Common myeloid progenitor, CD34-positive (primary cell): ENCODE measurements at regions not wholly inside any gene's neighbourhood (a gene's known extent, or its start where the extent isn't known, plus 50 kb on each side); places are given as distances from the start of the nearest gene placed in this dataset.

Experiments used
- CTCF ChIA-PET: fragments of 350-600 bp; sonication (Branson Sonifier 250); formaldehyde crosslinking; loops from one replicate; lab custom pipeline; 2021; ENCODE audit warnings: antibody characterized with exemption; lab: Charles Lee
- POLR2A ChIA-PET: fragments of 350-600 bp; sonication (Branson Sonifier 250); formaldehyde crosslinking; loops from one replicate; lab custom pipeline; 2021; ENCODE audit warnings: antibody characterized with exemption; lab: Charles Lee
- DNase-seq, 3 donors: peaks; one replicate each; pipeline versions ENCODE4 v3.0.0 to v3.0.0-alpha.2; 2013
- H3K27ac ChIP-seq, 2 experiments: 1 replicate in 1 of 2; 2 replicates in 1 of 2; pipeline ENCODE4 v1.7.0; 2013; ENCODE audit warnings: inconsistent platforms in 2 of 2, low read length in 2 of 2, mild to moderate bottlenecking in 2 of 2, low read depth in 1 of 2, moderate library complexity in 1 of 2; ENCODE audit not compliant: severe bottlenecking in 2 of 2, insufficient read depth in 1 of 2, poor library complexity in 1 of 2
- H3K27me3 ChIP-seq, 5 experiments: replicated peaks in 2 of 5; 1 replicate in 3 of 5; 2 replicates in 2 of 5; pipeline versions ENCODE4 v1.6.1 to v1.7.0; 2013; ENCODE audit warnings: low read length in 4 of 5, mild to moderate bottlenecking in 2 of 5, moderate library complexity in 2 of 5, inconsistent platforms in 1 of 5; ENCODE audit not compliant: insufficient read depth in 5 of 5, control insufficient read depth in 4 of 5
- H3K36me3 ChIP-seq, 4 experiments: 1 replicate in 2 of 4; 2 replicates in 2 of 4; pipeline versions ENCODE4 v1.6.1 to v1.7.0; 2013; ENCODE audit warnings: low read length in 3 of 4, control low read depth in 1 of 4, mild to moderate bottlenecking in 1 of 4; ENCODE audit not compliant: control insufficient read depth in 4 of 4, insufficient read depth in 4 of 4
- H3K4me1 ChIP-seq, 4 experiments: 1 replicate in 3 of 4; 2 replicates in 1 of 4; pipeline versions ENCODE4 v1.6.1 to v1.7.1; 2013; ENCODE audit warnings: low read length in 3 of 4, mild to moderate bottlenecking in 3 of 4, control low read depth in 1 of 4, inconsistent platforms in 1 of 4, moderate library complexity in 1 of 4; ENCODE audit not compliant: control insufficient read depth in 4 of 4, insufficient read depth in 4 of 4; ENCODE audit errors: control extremely low read depth in 1 of 4
- H3K4me3 ChIP-seq, 7 experiments: 1 replicate in 4 of 7; 2 replicates in 3 of 7; pipeline versions ENCODE4 v1.5.1 to v1.7.0; 2013; ENCODE audit warnings: mild to moderate bottlenecking in 7 of 7, low read length in 6 of 7, moderate library complexity in 6 of 7, inconsistent platforms in 2 of 7, low read depth in 2 of 7, control low read depth in 1 of 7; ENCODE audit not compliant: insufficient read depth in 4 of 7, control insufficient read depth in 1 of 7; ENCODE audit errors: extremely low read depth in 1 of 7
- H3K9me3 ChIP-seq, 5 experiments: 1 replicate in 4 of 5; 2 replicates in 1 of 5; pipeline versions ENCODE4 v1.6.1 to v1.7.1; 2013; ENCODE audit warnings: low read length in 4 of 5, mild to moderate bottlenecking in 2 of 5, inconsistent platforms in 1 of 5, low read depth in 1 of 5, moderate library complexity in 1 of 5; ENCODE audit not compliant: control insufficient read depth in 4 of 5, insufficient read depth in 2 of 5; ENCODE audit errors: control extremely low read depth in 1 of 5
- WGBS: methylation state at CpG from one replicate; pipeline ENCODE4 v1.1.5; 2013; ENCODE audit not compliant: insufficient coverage; 5-methylcytosine and 5-hydroxymethylcytosine counted together

- CTCF ChIA-PET: no interaction called here
These were observed 1148.2 kb downstream of the FAM181B start for GRCh38 chr11:81585390-81585933.

GRCh38 chr11:81579339-81579738, 1154.3 kb downstream of the FAM181B start:
- Histone ChIP-seq H3K27ac (no peak overlapping the region), H3K9me3 (no peaks in the 10 kb centered on the region), H3K4me1 (no peaks in the 10 kb centered on the region), H3K27me3 (no peaks in the 10 kb centered on the region), H3K36me3 (no peaks in the 10 kb centered on the region), H3K4me3 (no peak overlapping the region)
- ChIA-PET POLR2A (no interaction called here), CTCF (no interaction called here)
- DNase-seq: no peak
- 80% methylated on average over 2 of the region's 2 CpGs for WGBS

More at GRCh38 chr11:81585390-81585933, 1148.2 kb downstream of the FAM181B start:
- Histone ChIP-seq H3K4me1 (no peaks in the 10 kb centered on the region), H3K4me3 (no peak overlapping the region), H3K27me3 (no peaks in the 10 kb centered on the region), H3K9me3 (no peaks in the 10 kb centered on the region), H3K36me3 (no peaks in the 10 kb centered on the region), H3K27ac (no peak overlapping the region)
- POLR2A ChIA-PET: no interaction called here
- no peak for DNase-seq
- WGBS: no CpG with 5 or more reads among the region's 2 CpGs

- no peak overlapping the region for H3K27ac ChIP-seq
These were observed 1155.1 kb downstream of the FAM181B start for GRCh38 chr11:81578571-81578970.

GRCh38 chr11:81574301-81574700, 1159.4 kb downstream of the FAM181B start:
- H3K4me1 ChIP-seq: no peaks in the 10 kb centered on the region
- no peaks in the 10 kb centered on the region for H3K36me3 ChIP-seq
- no CpG with 5 or more reads among the region's 2 CpGs for WGBS
- no peak overlapping the region for H3K4me3 ChIP-seq
- no peak for DNase-seq
- CTCF ChIA-PET: no interaction called here
- no peaks in the 10 kb centered on the region for H3K27me3 ChIP-seq
- no peak overlapping the region for H3K27ac ChIP-seq
- no peaks in the 10 kb centered on the region for H3K9me3 ChIP-seq
- POLR2A ChIA-PET: no interaction called here

More at GRCh38 chr11:81578571-81578970, 1155.1 kb downstream of the FAM181B start:
- CTCF ChIA-PET: no interaction called here
- H3K27me3 ChIP-seq: no peaks in the 10 kb centered on the region
- POLR2A ChIA-PET: no interaction called here
- DNase-seq: no peak
- no peaks in the 10 kb centered on the region for H3K36me3 ChIP-seq
- no peaks in the 10 kb centered on the region for H3K4me1 ChIP-seq
- WGBS: 59% methylated on average over 3 of the region's 4 CpGs
- H3K9me3 ChIP-seq: no peaks in the 10 kb centered on the region
- no peak overlapping the region for H3K4me3 ChIP-seq

- H3K4me1 ChIP-seq: no peaks in the 10 kb centered on the region
- 80% methylated on average over 1 of the region's 1 CpG for WGBS
- CTCF ChIA-PET: no interaction called here
- no peak overlapping the region for H3K4me3 ChIP-seq
- POLR2A ChIA-PET: no interaction called here
- DNase-seq: no peak
- no peaks in the 10 kb centered on the region for H3K36me3 ChIP-seq
- H3K27ac ChIP-seq: no peak overlapping the region
- no peaks in the 10 kb centered on the region for H3K9me3 ChIP-seq
- no peaks in the 10 kb centered on the region for H3K27me3 ChIP-seq
These were observed 1160.3 kb downstream of the FAM181B start for GRCh38 chr11:81573367-81573766.

GRCh38 chr11:81570669-81571068, 1163.0 kb downstream of the FAM181B start:
- Histone ChIP-seq H3K27me3 (no peaks in the 10 kb centered on the region), H3K9me3 (no peaks in the 10 kb centered on the region), H3K27ac (no peak overlapping the region), H3K4me3 (no peak overlapping the region), H3K36me3 (no peaks in the 10 kb centered on the region), H3K4me1 (no peaks in the 10 kb centered on the region)
- ChIA-PET CTCF (no interaction called here), POLR2A (no interaction called here)
- no peak for DNase-seq
- WGBS: 100% methylated on average over 1 of the region's 2 CpGs

- Histone ChIP-seq H3K27me3 (no peaks in the 10 kb centered on the region), H3K27ac (no peak overlapping the region), H3K9me3 (no peaks in the 10 kb centered on the region), H3K4me1 (no peaks in the 10 kb centered on the region), H3K36me3 (no peaks in the 10 kb centered on the region), H3K4me3 (no peak overlapping the region)
- WGBS: no CpG with 5 or more reads among the region's 1 CpG
- ChIA-PET CTCF (no interaction called here), POLR2A (no interaction called here)
- DNase-seq: no peak
These were observed 1163.7 kb downstream of the FAM181B start for GRCh38 chr11:81569999-81570398.
